Stimulated activated CD4-positive, alpha-beta T cell treated with anti-CD3 and anti-CD28 coated beads, Interleukin-15, amount 100 ng/mL, for 48 hours (primary cell): ENCODE measurements at regions not wholly inside any gene's neighbourhood (a gene's known extent, or its start where the extent isn't known, plus 50 kb on each side); places are given as distances from the start of the nearest gene placed in this dataset.
"Not testable (repeated sequence)": the region's sequence is repeated elsewhere in the genome, so short reads cannot be mapped to it uniquely, and the experiment has no call there.

Experiments
- DNase-seq, 2 donors: peaks; one replicate each; pipeline ENCODE4 v3.0.0-alpha.2; 2020; ENCODE audit warnings: low read depth in 2 of 2

GRCh38 chr18:73544032-73544431 lies 603.6 kb downstream of the FBXO15 start:
- no peak for DNase-seq

DNA sequence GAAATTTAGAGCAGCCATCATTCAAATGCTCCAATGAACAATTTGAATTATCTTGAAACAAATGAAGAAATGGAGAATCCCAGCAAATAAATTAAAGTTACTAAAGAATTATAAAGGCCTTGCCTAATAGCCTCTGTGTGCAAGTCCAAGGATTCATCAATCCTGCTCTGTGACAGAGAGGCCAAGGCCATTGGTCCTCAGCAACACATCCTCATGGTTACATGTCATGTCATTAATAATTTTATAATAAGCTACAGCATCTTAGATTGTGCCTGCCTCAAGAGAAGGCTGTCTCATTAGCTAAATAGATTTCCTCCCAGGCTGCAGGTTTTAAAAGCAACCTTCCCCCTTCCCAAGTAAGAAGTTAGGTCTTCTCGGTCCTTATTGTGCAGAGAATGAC lies 611.6 kb downstream of the FBXO15 start:
- DNase-seq: no peak

DNA sequence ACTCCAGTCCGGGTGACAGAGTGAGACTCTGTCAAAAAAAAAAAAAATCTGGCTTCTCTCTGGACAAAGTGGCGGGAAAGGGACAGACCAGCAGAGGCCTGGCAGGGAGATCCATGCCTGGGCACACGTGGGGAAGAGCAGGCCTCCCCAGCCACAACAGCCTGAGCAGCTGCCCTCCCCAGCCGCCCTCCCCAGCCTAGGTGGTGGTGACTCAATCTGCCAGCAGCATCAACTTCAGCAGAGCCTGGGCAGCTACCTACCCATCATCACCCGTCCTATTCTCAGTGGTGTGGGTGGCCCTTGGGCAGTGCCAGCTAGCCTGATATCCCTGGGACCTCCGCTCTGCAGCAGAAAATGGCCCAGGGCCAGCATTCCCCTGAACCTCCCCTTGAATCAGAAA lies 612.4 kb downstream of the FBXO15 start:
- no peak for DNase-seq

GRCh38 chr18:73531601-73532000 lies 616.0 kb downstream of the FBXO15 start:
- no peak for DNase-seq

DNA sequence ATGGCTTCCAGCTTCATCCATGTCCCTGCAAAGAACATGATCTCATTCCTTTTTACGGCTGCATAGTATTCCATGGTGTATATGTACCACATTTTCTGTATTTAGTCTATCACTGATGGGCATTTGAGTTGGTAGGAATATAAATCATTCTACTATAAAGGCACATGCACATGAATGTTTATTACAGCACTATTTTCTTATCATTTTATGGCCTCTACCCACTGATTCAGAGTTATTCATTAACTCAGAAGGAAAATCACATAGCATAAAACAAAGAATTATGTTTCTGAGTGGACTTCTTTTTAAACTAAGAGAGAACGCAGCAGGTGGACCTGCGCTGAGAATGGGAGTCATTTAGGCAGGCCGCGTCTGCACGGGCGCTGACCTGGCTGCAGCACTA lies 619.6 kb downstream of the FBXO15 start:
- DNase-seq: no peak

- no peak for DNase-seq
Measured at GRCh38 chr18:73520229-73520628, 627.4 kb downstream of the FBXO15 start.

GRCh38 chr18:73516056-73516455 lies 631.6 kb downstream of the FBXO15 start:
- not testable (repeated sequence) for DNase-seq

- DNase-seq: no peak
Measured at GRCh38 chr18:73514449-73514848, 633.2 kb downstream of the FBXO15 start.

DNA sequence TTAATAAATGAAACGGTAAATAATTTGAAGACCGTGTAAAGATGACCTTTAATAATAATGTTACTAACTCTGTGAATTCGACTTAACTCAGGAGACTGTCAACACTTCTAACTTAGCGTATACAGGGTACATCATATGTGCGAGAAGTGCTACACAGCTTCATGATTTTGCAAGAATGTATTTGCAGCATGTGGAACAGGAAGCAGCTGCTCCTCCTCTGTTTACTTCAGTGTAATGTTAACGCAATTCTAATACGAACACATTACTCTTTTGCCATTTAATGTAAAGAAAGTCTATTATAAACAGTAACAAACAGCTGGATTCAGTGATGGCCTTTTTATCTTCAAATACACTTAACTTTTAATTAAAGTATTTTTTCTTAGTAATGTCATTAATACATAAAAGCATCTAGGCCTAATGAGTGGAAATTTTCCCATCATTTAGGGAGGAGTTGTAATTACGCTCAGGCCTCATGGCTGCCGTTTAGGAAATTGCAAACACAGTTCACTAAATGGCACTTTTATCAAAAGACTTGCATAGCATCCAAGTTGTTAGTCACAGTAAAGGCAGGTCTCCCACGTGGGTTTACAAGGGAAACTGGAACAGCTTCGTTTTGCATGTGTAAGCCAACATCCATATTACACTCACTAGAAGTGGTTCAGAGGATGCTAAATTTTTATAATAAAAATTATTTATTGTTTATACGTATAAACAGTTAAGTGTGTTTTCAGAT lies 635.7 kb downstream of the FBXO15 start:
- DNase-seq: no peak

DNA sequence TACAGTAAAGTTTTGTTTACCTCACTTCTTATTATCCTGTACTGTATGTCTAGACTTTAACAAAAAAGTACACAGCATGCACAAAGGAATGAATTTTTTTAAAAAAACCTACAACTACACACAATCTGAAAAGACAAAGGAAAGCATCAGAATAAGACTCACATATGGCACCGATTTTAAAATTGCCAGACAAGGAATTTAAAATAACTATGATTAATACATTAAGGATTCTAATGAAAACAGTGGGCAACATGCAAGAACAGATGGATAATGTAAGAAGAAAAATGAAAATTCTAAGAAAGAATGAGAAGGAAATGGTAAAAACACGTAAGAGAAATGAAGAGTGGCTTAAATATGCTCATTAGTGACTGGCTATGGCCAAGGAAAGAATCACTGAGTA lies 638.2 kb downstream of the FBXO15 start:
- no peak for DNase-seq

DNA sequence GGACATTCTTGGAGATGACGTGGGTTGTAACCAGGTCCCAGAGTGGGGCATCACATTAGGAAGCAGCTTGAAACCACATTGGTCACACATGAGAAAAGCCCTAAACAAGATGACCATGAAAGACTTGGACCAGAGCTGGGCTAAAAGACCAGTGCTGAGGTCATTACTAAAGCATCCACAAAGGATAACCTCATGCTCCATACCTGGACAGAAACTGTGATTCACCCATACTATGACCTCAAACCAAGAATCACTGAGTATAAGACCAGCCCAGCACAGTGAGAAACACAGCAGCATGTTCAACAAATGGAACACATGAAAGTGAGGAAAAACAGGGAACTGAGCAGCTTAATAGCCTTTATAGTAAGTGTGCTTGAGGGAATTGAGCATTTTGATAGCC lies 635.5 kb upstream of the NETO1 start:
- DNase-seq: no peak

- no peak for DNase-seq
Measured at GRCh38 chr18:73487966-73488365, 620.2 kb upstream of the NETO1 start.

- DNase-seq: no peak
Measured at GRCh38 chr18:73485166-73485565, 617.4 kb upstream of the NETO1 start.

DNA sequence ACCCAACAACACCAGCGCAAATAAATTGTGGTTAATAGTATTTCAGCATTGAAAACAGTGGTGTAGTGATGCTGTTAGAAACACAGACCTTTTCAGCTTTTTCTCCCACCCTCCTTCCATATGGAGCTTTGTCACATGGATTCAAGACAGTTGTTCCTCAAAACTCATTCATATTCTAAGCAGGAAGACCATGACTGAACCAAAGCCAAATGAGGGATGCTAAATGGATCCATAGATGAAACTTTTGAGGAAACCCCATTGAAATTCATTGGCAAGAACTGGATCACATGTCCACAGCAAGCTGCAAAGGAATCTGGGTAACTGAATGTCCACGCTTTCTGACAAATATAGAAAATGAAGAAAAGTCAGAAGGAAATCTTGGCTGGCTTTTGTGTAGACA lies 615.1 kb upstream of the NETO1 start:
- DNase-seq: no peak

GRCh38 chr18:73479477-73479876 lies 611.7 kb upstream of the NETO1 start:
- DNase-seq: no peak

- no peak for DNase-seq
Measured at GRCh38 chr18:73478191-73478590, 610.4 kb upstream of the NETO1 start.

- no peak for DNase-seq
Measured at GRCh38 chr18:73476031-73476430, 608.2 kb upstream of the NETO1 start.

DNA sequence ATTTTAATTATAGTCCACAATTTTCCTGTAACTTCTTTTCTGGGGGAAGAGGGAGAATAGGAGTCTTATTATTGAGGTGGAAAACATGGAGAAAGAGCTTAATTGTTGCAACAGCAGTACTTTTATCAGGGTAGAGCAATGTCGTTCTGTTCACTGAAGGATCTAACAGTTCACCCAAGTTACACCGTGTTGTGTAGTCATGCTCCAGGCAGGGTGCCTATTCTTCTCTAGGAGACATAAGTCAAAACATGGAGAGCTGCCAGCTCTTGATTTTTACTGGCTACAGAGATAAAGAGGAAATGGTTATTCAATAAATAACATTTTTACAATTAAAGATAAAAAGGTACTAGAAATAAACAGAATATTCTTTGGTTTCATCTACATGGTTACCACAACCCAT lies 594.3 kb upstream of the NETO1 start:
- DNase-seq: no peak

DNA sequence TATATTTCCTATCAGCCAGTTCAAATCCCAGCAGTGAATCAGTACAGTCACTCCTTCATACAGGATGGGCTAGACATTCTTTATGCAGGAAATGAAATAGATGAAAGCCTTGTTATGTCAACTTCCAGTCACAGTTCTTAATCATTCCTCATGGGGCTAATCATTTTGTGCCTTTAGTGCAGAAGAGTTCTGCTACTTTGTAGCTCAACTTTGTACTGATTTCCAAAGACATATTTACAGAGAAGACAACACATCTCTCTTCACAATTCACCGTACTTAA lies 593.9 kb upstream of the NETO1 start:
- DNase-seq: no peak

GRCh38 chr18:73461038-73461779 lies 593.4 kb upstream of the NETO1 start:
- no peak for DNase-seq

GRCh38 chr18:73458186-73458964 lies 590.6 kb upstream of the NETO1 start:
- no peak for DNase-seq

DNA sequence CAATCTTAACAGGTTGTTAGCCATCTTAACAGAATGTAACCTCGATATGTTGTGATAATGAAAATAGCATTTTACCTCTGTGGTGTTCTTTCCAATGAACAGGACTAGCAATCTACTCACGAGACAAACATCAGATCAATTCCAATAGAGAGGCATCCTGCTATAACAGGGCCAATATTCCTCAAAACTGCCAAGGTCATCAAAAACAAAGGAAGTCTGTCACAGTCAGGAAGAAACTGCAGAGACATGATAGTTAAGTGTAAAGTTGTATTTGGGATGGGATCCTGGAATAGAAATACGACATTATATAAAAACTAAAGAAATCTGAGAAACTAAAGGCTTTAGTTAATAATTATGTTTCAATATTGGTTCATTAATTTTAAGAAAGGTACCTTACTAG lies 588.9 kb upstream of the NETO1 start:
- no peak for DNase-seq

- DNase-seq: no peak
Measured at GRCh38 chr18:73452866-73453265, 585.1 kb upstream of the NETO1 start.
